Spleen (tissue), 7 donors: ENCODE measurements at regions not wholly inside any gene's neighbourhood (a gene's known extent, or its start where the extent isn't known, plus 50 kb on each side); places are given as distances from the start of the nearest gene placed in this dataset.

ENCODE experiments used
- POLR2A ChIP-seq, 3 donors: fragments of 450-650 bp; IDR thresholded peaks; one replicate each; pipeline ENCODE4 v1.5.1; 2017; ENCODE audit warnings: antibody characterized with exemption in 3 of 3, mild to moderate bottlenecking in 1 of 3
- POLR2AphosphoS5 ChIP-seq, 3 donors: sonication (generic); formaldehyde crosslinking; IDR thresholded peaks; one replicate each; pipeline ENCODE4 v1.5.1; 2017; ENCODE audit warnings: antibody characterized with exemption in 3 of 3
- TF ChIP-seq, protein P1 (sequence below), 11 experiments: fragments of 200-600 bp in 7 of 11; fragments of 450-650 bp in 4 of 11; sonication (generic) in 4 of 11; IDR thresholded peaks in 8 of 11; conservative IDR thresholded peaks in 3 of 11; 1 replicate in 7 of 11; 2 replicates in 4 of 11; pipeline versions ENCODE4 v1.4.0 to v1.8.0; 2016 to 2021; ENCODE audit warnings: antibody characterized with exemption in 11 of 11, inconsistent platforms in 4 of 11, mild to moderate bottlenecking in 1 of 11
- donor health status: DM: no; HTN: no; CAD: no; lungs with moderate emphysema.
- donor health status: DM: no; HTN: no; CAD: no.
- donor health status: DM: no; HTN: no; CAD: no.

DNA sequence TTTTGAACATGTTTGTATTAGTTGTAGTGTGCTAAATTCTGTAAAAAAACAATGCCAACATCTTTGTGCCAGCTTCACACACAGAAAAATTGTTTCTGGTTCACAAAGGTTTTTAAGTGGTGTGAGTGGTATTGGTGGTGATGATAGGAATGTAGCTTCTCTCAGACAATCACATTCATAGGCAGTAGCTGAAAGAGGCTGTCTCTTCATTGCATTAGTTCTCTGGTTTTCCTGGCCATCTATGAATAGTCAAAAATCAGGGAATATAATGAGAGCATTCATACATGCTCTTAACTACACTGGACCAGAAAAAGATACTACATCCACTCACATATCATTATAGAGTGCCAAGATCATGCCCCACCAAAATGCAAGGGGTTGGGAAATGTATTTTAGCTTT, 433.5 kb downstream of the FLRT2 start:
- no peak for TF ChIP-seq POLR2AphosphoS5 (IDR thresholded peaks at IDR 0.05)
- TF ChIP-seq, protein P1, sequence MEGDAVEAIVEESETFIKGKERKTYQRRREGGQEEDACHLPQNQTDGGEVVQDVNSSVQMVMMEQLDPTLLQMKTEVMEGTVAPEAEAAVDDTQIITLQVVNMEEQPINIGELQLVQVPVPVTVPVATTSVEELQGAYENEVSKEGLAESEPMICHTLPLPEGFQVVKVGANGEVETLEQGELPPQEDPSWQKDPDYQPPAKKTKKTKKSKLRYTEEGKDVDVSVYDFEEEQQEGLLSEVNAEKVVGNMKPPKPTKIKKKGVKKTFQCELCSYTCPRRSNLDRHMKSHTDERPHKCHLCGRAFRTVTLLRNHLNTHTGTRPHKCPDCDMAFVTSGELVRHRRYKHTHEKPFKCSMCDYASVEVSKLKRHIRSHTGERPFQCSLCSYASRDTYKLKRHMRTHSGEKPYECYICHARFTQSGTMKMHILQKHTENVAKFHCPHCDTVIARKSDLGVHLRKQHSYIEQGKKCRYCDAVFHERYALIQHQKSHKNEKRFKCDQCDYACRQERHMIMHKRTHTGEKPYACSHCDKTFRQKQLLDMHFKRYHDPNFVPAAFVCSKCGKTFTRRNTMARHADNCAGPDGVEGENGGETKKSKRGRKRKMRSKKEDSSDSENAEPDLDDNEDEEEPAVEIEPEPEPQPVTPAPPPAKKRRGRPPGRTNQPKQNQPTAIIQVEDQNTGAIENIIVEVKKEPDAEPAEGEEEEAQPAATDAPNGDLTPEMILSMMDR (IDR thresholded peaks at IDR 0.05 in 8 of 11, conservative IDR thresholded peaks at IDR 0.05 in 3 of 11): no peak
- TF ChIP-seq POLR2A (IDR thresholded peaks at IDR 0.05): no peak
